Endodermal cell (in vitro differentiated cells): ENCODE measurements at regions not wholly inside any gene's neighbourhood (a gene's known extent, or its start where the extent isn't known, plus 50 kb on each side); places are given as distances from the start of the nearest gene placed in this dataset.
A peak's percentile ranks its signal among the peaks of the same experiment; 100 is the strongest.

Experiments
- DNase-seq: peaks from one replicate; pipeline ENCODE4 v3.0.0-alpha.2; 2017
- H3K27ac ChIP-seq: 2 replicates; pipeline ENCODE4 v1.5.1; 2013; ENCODE audit warnings: mild to moderate bottlenecking, low read depth, low read length, moderate library complexity
- H3K27me3 ChIP-seq: 2 replicates; pipeline ENCODE4 v1.6.1; 2013; ENCODE audit warnings: mild to moderate bottlenecking, low read length, moderate library complexity; ENCODE audit not compliant: insufficient read depth, control insufficient read depth, poor library complexity, severe bottlenecking
- H3K36me3 ChIP-seq: 2 replicates; pipeline ENCODE4 v1.7.0; 2013; ENCODE audit warnings: mild to moderate bottlenecking, low read length, moderate library complexity; ENCODE audit not compliant: control insufficient read depth, insufficient read depth
- H3K4me1 ChIP-seq: one replicate; pipeline ENCODE4 v1.7.0; 2013; ENCODE audit warnings: low read length; ENCODE audit not compliant: control insufficient read depth, insufficient read depth
- H3K4me3 ChIP-seq: 2 replicates; pipeline ENCODE4 v1.5.1; 2013; ENCODE audit warnings: mild to moderate bottlenecking, low read length, moderate library complexity
- H3K9ac ChIP-seq: 2 replicates; pipeline ENCODE4 v1.6.1; 2013; ENCODE audit warnings: mild to moderate bottlenecking, low read length, moderate library complexity; ENCODE audit not compliant: poor library complexity, severe bottlenecking; ENCODE audit errors: extremely low read depth
- H3K9me3 ChIP-seq: 2 replicates; pipeline ENCODE4 v1.6.1; 2013; ENCODE audit warnings: mild to moderate bottlenecking, low read length, moderate library complexity; ENCODE audit not compliant: control insufficient read depth
- H3K27ac Mint-ChIP-seq: 2 replicates; pipeline ENCODE4 v1.8.0; 2020; ENCODE audit warnings: mixed read lengths
- H3K27me3 Mint-ChIP-seq: 2 replicates; pipeline ENCODE4 v1.8.0; 2021; ENCODE audit warnings: mild to moderate bottlenecking, mixed read lengths; ENCODE audit not compliant: insufficient read depth
- H3K36me3 Mint-ChIP-seq: 2 replicates; pipeline ENCODE4 v1.8.0; 2020; ENCODE audit warnings: low read depth, mixed read lengths
- H3K4me1 Mint-ChIP-seq: 2 replicates; pipeline ENCODE4 v1.8.0; 2020; ENCODE audit warnings: mixed read lengths
- H3K4me3 Mint-ChIP-seq: 2 replicates; pipeline ENCODE4 v1.8.0; 2020; ENCODE audit warnings: mild to moderate bottlenecking, moderate library complexity, mixed read lengths
- H3K9me3 Mint-ChIP-seq: 2 replicates; pipeline ENCODE4 v1.8.0; 2020; ENCODE audit warnings: mild to moderate bottlenecking, mixed read lengths
- WGBS, 2 experiments: methylation state at CpG; one replicate each; pipeline versions ENCODE4 v1.1.5 to v1.1.7; 2013; ENCODE audit warnings: missing lambda C conversion rate in 2 of 2, mixed read lengths in 1 of 2; ENCODE audit not compliant: insufficient coverage in 1 of 2, insufficient read length in 1 of 2; 5-methylcytosine and 5-hydroxymethylcytosine counted together
- TF ChIP-seq, protein P1 (sequence below): fragments of 200-600 bp; sonication (generic); conservative IDR thresholded peaks from 2 replicates; pipeline ENCODE4 v1.5.0; 2021; ENCODE audit warnings: antibody characterized with exemption, mild to moderate bottlenecking

- TF ChIP-seq, protein P1, sequence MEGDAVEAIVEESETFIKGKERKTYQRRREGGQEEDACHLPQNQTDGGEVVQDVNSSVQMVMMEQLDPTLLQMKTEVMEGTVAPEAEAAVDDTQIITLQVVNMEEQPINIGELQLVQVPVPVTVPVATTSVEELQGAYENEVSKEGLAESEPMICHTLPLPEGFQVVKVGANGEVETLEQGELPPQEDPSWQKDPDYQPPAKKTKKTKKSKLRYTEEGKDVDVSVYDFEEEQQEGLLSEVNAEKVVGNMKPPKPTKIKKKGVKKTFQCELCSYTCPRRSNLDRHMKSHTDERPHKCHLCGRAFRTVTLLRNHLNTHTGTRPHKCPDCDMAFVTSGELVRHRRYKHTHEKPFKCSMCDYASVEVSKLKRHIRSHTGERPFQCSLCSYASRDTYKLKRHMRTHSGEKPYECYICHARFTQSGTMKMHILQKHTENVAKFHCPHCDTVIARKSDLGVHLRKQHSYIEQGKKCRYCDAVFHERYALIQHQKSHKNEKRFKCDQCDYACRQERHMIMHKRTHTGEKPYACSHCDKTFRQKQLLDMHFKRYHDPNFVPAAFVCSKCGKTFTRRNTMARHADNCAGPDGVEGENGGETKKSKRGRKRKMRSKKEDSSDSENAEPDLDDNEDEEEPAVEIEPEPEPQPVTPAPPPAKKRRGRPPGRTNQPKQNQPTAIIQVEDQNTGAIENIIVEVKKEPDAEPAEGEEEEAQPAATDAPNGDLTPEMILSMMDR = no peak
- DNase-seq = peak; percentile 52
Observed at GRCh38 chr12:92324849-92325500, 179.3 kb upstream of the BTG1 start.

GRCh38 chr12:92312463-92312964 is 166.9 kb upstream of the BTG1 start:
- Histone ChIP-seq H3K27me3 (no peaks in the 10 kb centered on the region), H3K36me3 (no peaks in the 10 kb centered on the region), H3K4me1 (no peaks in the 10 kb centered on the region), H3K9ac (no peak overlapping the region), H3K27ac (no peak overlapping the region), H3K4me3 (no peak overlapping the region), H3K9me3 (no peaks in the 10 kb centered on the region)
- Mint-ChIP-seq H3K4me1 (no peaks in the 10 kb centered on the region), H3K4me3 (no peak overlapping the region), H3K27me3 (no peaks in the 10 kb centered on the region), H3K9me3 (peaks cover 7% of the 10 kb centered on the region), H3K27ac (no peak overlapping the region), H3K36me3 (no peaks in the 10 kb centered on the region)
- TF ChIP-seq, protein P1 = no peak
- WGBS, 2 experiments = 89 to 94% methylated on average over 2 of the region's 2 CpGs
- DNase-seq = no peak

More at GRCh38 chr12:92324849-92325500, 179.3 kb upstream of the BTG1 start:
- Mint-ChIP-seq H3K9me3 (peaks cover 44% of the 10 kb centered on the region), H3K4me3 (no peak overlapping the region), H3K27me3 (peaks cover 3% of the 10 kb centered on the region), H3K4me1 (peaks cover 26% of the 10 kb centered on the region), H3K27ac (no peak overlapping the region), H3K36me3 (no peaks in the 10 kb centered on the region)
- no peaks in the 10 kb centered on the region for H3K36me3 ChIP-seq
- 79% methylated on average over 3 of the region's 3 CpGs; no CpG with 5 or more reads in 1 of the 2 experiments for WGBS, 2 experiments
- H3K4me1 ChIP-seq = peaks cover 7% of the 10 kb centered on the region
- no peak overlapping the region for H3K27ac ChIP-seq
- H3K9me3 ChIP-seq = no peaks in the 10 kb centered on the region
- H3K27me3 ChIP-seq = peaks cover 13% of the 10 kb centered on the region
- no peak overlapping the region for H3K4me3 ChIP-seq
- no peak overlapping the region for H3K9ac ChIP-seq

DNA sequence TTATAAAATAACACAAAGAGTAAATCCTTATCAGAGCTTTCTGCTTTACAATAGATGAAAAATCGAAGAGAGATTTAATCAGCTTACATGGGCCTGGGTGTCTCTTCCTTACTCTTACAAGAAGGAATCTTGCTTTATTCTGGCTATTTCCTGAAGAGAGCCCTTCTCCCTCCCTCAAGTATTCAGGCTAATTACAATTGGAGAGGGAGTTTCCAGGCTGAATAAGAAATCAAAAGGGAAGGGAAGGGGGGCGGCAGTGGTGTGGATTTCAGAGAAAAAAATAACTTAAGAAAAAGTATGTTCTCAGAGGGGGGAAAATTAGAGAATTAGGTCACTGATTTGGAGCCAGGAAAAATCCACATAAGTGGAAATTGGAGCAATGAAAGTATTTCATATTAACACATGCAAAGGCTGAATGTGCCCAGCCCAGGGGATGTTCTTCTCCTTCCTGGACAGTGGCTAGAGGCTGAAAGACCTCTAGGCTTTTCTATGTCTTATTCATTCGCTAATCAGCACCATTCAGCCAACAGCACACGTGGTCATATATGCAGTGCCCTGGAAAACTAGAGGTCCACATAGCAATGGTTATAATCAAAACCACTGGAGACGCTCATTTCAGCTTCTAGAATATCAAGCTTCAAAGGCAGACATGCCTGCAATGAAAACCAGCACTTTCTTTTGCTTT is 158.9 kb upstream of the BTG1 start:
- Histone ChIP-seq H3K4me3 (no peak overlapping the region), H3K27me3 (no peaks in the 10 kb centered on the region), H3K9ac (no peak overlapping the region), H3K9me3 (no peaks in the 10 kb centered on the region), H3K36me3 (no peaks in the 10 kb centered on the region), H3K27ac (no peak overlapping the region), H3K4me1 (no peaks in the 10 kb centered on the region)
- peaks cover 18% of the 10 kb centered on the region for H3K4me1 Mint-ChIP-seq
- WGBS, 2 experiments = 46 to 57% methylated on average over 5 of the region's 5 CpGs
- H3K9me3 Mint-ChIP-seq = no peaks in the 10 kb centered on the region
- H3K36me3 Mint-ChIP-seq = no peaks in the 10 kb centered on the region
- DNase-seq = no peak
- no peak overlapping the region for H3K4me3 Mint-ChIP-seq
- H3K27ac Mint-ChIP-seq = peak overlapping the region; percentile 44
- TF ChIP-seq, protein P1 = no peak
- H3K27me3 Mint-ChIP-seq = no peaks in the 10 kb centered on the region
